Endothelial cell of umbilical vein (primary cell): ENCODE measurements at regions not wholly inside any gene's neighbourhood (a gene's known extent, or its start where the extent isn't known, plus 50 kb on each side); places are given as distances from the start of the nearest gene placed in this dataset.

Experiments used
- BruUV-seq: library from RNA; stranded (reverse); fragments of 400-500 nt; replicated peaks from 2 replicates; lab custom pipeline; 2021; lab: Mats Ljungman, UMichigan
- CTCF ChIA-PET: fragments of 300-600, 350-600 bp; sonication (Branson Sonifier 250); formaldehyde crosslinking; loops from one replicate; lab custom pipeline; 2021; ENCODE audit warnings: antibody characterized with exemption, inconsistent platforms; lab: Charles Lee
- POLR2A ChIA-PET: fragments of 300-600, 350-600 bp; sonication (Branson Sonifier 250); formaldehyde crosslinking; loops from one replicate; lab custom pipeline; 2021; ENCODE audit warnings: antibody characterized with exemption, inconsistent platforms; lab: Charles Lee
- DNase-seq: peaks from one replicate; pipeline ENCODE4 v3.0.0-alpha.2; 2011; ENCODE audit warnings: low read depth, low spot score
- FAIRE-seq: peaks from 2 replicates; lab custom pipeline; 2011; peaks lifted over from hg19 to GRCh38; lab: Jason Lieb, UNC
- H2AFZ ChIP-seq: 2 replicates; pipeline ENCODE4 v1.6.0; 2012; ENCODE audit warnings: low read depth, low read length, control low read depth, inconsistent platforms
- H3K27ac ChIP-seq: 2 replicates; pipeline ENCODE4 v1.5.1; 2011; ENCODE audit warnings: low read depth, mild to moderate bottlenecking, control low read depth, low read length, moderate library complexity; ENCODE audit not compliant: insufficient read depth
- H3K27me3 ChIP-seq, 2 experiments: 2 replicates each; pipeline versions ENCODE4 v1.6.0 to v1.6.1; 2011; ENCODE audit warnings: low read length in 2 of 2, mixed read lengths in 1 of 2; ENCODE audit not compliant: control insufficient read depth in 2 of 2, insufficient read depth in 2 of 2
- H3K36me3 ChIP-seq, 2 experiments: 2 replicates in 1 of 2; 3 replicates in 1 of 2; pipeline ENCODE4 v1.5.1; 2011; ENCODE audit warnings: low read length in 2 of 2, mild to moderate bottlenecking in 1 of 2, moderate library complexity in 1 of 2; ENCODE audit not compliant: control insufficient read depth in 2 of 2, insufficient read depth in 2 of 2; ENCODE audit errors: extremely low read depth in 1 of 2
- H3K4me1 ChIP-seq: 3 replicates; pipeline ENCODE4 v1.5.1; 2011; ENCODE audit warnings: mild to moderate bottlenecking, low read length; ENCODE audit not compliant: control insufficient read depth, insufficient read depth; ENCODE audit errors: extremely low read depth
- H3K4me2 ChIP-seq: 2 replicates; pipeline ENCODE4 v1.6.1; 2011; ENCODE audit warnings: low read length, control low read depth, mixed read lengths; ENCODE audit not compliant: insufficient read depth
- H3K4me3 ChIP-seq, 3 experiments: fragments of 200-600 bp in 1 of 3; sonication (generic), shearing (Covaris generic) in 1 of 3; replicated peaks in 1 of 3; 2 replicates each; pipeline ENCODE4 v1.5.1; 2011 to 2016; ENCODE audit warnings: control low read depth in 3 of 3, low read length in 3 of 3, mild to moderate bottlenecking in 2 of 3, inconsistent platforms in 1 of 3, low read depth in 1 of 3, moderate library complexity in 1 of 3; ENCODE audit not compliant: insufficient read depth in 1 of 3
- H3K79me2 ChIP-seq: 2 replicates; pipeline ENCODE4 v1.6.0; 2012; ENCODE audit warnings: low read length, inconsistent platforms; ENCODE audit not compliant: control insufficient read depth, insufficient read depth
- H3K9ac ChIP-seq: replicated peaks from 2 replicates; pipeline ENCODE3; 2011; ENCODE audit warnings: low read length, control low read depth; ENCODE audit not compliant: insufficient read depth; ENCODE audit errors: extremely low read depth
- H3K9me1 ChIP-seq: replicated peaks from 3 replicates; pipeline ENCODE4 v1.6.0; 2011; ENCODE audit warnings: mild to moderate bottlenecking, low read length; ENCODE audit not compliant: control insufficient read depth, insufficient read depth; ENCODE audit errors: extremely low read depth
- H3K9me3 ChIP-seq: replicated peaks from 2 replicates; pipeline ENCODE4 v1.5.1; 2012; ENCODE audit warnings: low read length, inconsistent platforms; ENCODE audit not compliant: control insufficient read depth, insufficient read depth
- H4K20me1 ChIP-seq: replicated peaks from 2 replicates; pipeline ENCODE3; 2011; ENCODE audit warnings: mild to moderate bottlenecking, low read length; ENCODE audit not compliant: control insufficient read depth, insufficient read depth; ENCODE audit errors: extremely low read depth
- EZH2 ChIP-seq: IDR thresholded peaks from 2 replicates; pipeline ENCODE4 v1.6.1; 2012; ENCODE audit warnings: borderline replicate concordance, low read depth, mild to moderate bottlenecking, moderate library complexity, low read length, inconsistent platforms; ENCODE audit not compliant: severe bottlenecking
- FOS ChIP-seq: IDR thresholded peaks from 2 replicates; pipeline ENCODE4 v1.6.1; 2011; ENCODE audit warnings: mild to moderate bottlenecking, low read length, moderate library complexity, borderline replicate concordance; ENCODE audit not compliant: insufficient read depth
- GATA2 ChIP-seq: IDR thresholded peaks from 2 replicates; pipeline ENCODE4 v1.7.0; 2011; ENCODE audit warnings: low read depth, mild to moderate bottlenecking, moderate library complexity, mixed read lengths, low read length; ENCODE audit not compliant: insufficient read length, insufficient read depth
- JUN ChIP-seq: IDR thresholded peaks from 2 replicates; pipeline ENCODE4 v1.6.1; 2011; ENCODE audit warnings: borderline replicate concordance, low read depth; ENCODE audit not compliant: insufficient read length, insufficient read depth
- MYC ChIP-seq: IDR thresholded peaks from one replicate; pipeline ENCODE4 v1.6.1; 2011; ENCODE audit warnings: mild to moderate bottlenecking, low read depth, low read length
- POLR2A ChIP-seq: IDR thresholded peaks from 2 replicates; pipeline ENCODE4 v1.6.1; 2012; ENCODE audit warnings: low read depth, mild to moderate bottlenecking, control low read depth, low read length
- POLR2AphosphoS5 ChIP-seq: IDR thresholded peaks from 2 replicates; pipeline ENCODE4 v1.6.1; 2012; ENCODE audit warnings: low read depth, mild to moderate bottlenecking, control low read depth, low read length, moderate library complexity; ENCODE audit not compliant: insufficient read depth
- dilution Hi-C: fragments of 300-500 bp; cut with MboI; formaldehyde crosslinking; loops from one replicate; pipeline ENCODE4 v1.15.0; 2019; ENCODE audit warnings: low sequenced_read_pairs; ENCODE audit not compliant: extremely low pct_ligation_motif_present
- intact Hi-C: fragments of 100-400 bp; cut with micrococcal nuclease; formaldehyde crosslinking; loops from one replicate; pipeline ENCODE4 v1.10.0; 2022
- TF ChIP-seq, protein P1 (sequence below), 2 donors: IDR thresholded peaks; 1 replicate in 1 of 2; 2 replicates in 1 of 2; pipeline ENCODE4 v1.5.1; 2011; ENCODE audit warnings: low read length in 2 of 2, mild to moderate bottlenecking in 2 of 2, moderate library complexity in 2 of 2, control low read depth in 1 of 2, inconsistent platforms in 1 of 2, low read depth in 1 of 2; ENCODE audit not compliant: insufficient read depth in 1 of 2; ENCODE audit errors: extremely low read depth in 1 of 2
- TF ChIP-seq, protein P2 (sequence below): IDR thresholded peaks from 2 replicates; pipeline ENCODE4 v1.6.1; 2011; ENCODE audit not compliant: insufficient read depth, insufficient read length

DNA sequence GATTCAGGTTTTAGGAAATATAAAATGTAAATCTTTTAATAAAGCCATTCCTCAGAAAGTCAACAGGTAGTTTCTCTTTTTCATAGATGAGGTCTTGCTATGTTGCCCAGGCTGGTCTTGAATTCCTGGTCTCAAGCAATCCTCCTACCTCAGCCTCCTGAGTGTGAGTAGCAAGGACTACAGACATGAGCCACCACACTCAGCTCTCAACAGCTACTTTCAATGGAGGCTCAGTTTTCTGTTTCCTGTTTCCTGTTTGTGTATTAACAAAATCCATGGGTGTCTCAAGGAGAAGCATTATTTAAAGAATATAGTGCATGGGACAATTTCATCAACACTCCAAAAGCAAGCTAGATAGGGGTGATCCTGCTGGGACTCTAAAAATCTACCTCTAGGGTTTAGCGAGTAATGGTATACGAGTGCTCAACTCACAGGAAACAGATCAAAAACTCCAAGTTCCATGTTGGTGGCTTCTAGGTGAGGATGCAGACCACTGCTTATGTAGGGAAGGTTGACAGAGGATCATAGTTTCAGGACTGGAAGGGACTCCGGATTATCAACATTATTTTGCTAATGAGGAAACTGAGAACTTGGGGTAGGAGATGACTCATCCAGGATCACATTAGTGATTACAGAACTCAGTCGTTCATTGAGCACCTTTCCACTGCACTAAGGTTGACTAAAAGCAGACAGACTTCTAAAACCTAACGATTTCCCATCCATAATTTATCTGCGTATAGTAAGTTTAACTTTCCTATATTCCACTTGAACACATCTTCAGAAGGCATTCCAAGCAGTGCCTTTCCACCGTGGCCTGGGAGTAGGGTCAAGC is 61.7 kb upstream of the WIPF1 start:
- Histone ChIP-seq H2AFZ (no peak overlapping the region), H3K27ac (no peak overlapping the region), H3K4me1 (peaks cover 11% of the 10 kb centered on the region), H3K79me2 (no peaks in the 10 kb centered on the region), H3K4me3 (no peak overlapping the region), H3K9me1 (no peaks in the 10 kb centered on the region), H3K9ac (no peak overlapping the region), H3K9me3 (no peaks in the 10 kb centered on the region), H3K36me3 (no peaks in the 10 kb centered on the region), H4K20me1 (no peaks in the 10 kb centered on the region), H3K4me2 (no peak overlapping the region), H3K27me3 (no peaks in the 10 kb centered on the region)
- DNase-seq = no peak
- peak; percentile 8 for FAIRE-seq
- dilution Hi-C loops (no loop called here), intact Hi-C loops (no loop called here)
- CTCF ChIA-PET = no interaction called here
- POLR2A ChIA-PET = no interaction called here
- TF ChIP-seq MYC (no peak), JUN (peak; percentile 42), GATA2 (no peak), EZH2 (no peak), POLR2AphosphoS5 (no peak), FOS (peak; percentile 25), POLR2A (no peak)
- TF ChIP-seq, protein P1, sequence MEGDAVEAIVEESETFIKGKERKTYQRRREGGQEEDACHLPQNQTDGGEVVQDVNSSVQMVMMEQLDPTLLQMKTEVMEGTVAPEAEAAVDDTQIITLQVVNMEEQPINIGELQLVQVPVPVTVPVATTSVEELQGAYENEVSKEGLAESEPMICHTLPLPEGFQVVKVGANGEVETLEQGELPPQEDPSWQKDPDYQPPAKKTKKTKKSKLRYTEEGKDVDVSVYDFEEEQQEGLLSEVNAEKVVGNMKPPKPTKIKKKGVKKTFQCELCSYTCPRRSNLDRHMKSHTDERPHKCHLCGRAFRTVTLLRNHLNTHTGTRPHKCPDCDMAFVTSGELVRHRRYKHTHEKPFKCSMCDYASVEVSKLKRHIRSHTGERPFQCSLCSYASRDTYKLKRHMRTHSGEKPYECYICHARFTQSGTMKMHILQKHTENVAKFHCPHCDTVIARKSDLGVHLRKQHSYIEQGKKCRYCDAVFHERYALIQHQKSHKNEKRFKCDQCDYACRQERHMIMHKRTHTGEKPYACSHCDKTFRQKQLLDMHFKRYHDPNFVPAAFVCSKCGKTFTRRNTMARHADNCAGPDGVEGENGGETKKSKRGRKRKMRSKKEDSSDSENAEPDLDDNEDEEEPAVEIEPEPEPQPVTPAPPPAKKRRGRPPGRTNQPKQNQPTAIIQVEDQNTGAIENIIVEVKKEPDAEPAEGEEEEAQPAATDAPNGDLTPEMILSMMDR (IDR thresholded peaks at IDR 0.05; ENCODE audit: extremely low read depth in 1 of 2, insufficient read depth in 1 of 2, low read depth in 1 of 2, low read length in 2 of 2) = no peak
- TF ChIP-seq, protein P2, sequence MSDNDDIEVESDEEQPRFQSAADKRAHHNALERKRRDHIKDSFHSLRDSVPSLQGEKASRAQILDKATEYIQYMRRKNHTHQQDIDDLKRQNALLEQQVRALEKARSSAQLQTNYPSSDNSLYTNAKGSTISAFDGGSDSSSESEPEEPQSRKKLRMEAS = no peak
- BruUV-seq = no TSS peak
